ENCODE measurements at regions not wholly inside any gene's neighbourhood (a gene's known extent, or its start where the extent isn't known, plus 50 kb on each side); places are given as distances from the start of the nearest gene placed in this dataset.
"Not testable (repeated sequence)": the region's sequence is repeated elsewhere in the genome, so short reads cannot be mapped to it uniquely, and the experiment has no call there.

- not testable (repeated sequence) for TF ChIP-seq CTCF (conservative IDR thresholded peaks at IDR 0.05 in 1 of 2, IDR thresholded peaks at IDR 0.05 in 1 of 2; ENCODE audit: low read depth in 1 of 2, low read length in 2 of 2); EZH2 (IDR thresholded peaks at IDR 0.05; ENCODE audit: low read length, missing control alignments)
Measured at GRCh38 chr17:62223585-62223984, 156.8 kb upstream of the EFCAB3 start.
